CD14-positive monocyte (primary cell): ENCODE measurements at regions not wholly inside any gene's neighbourhood (a gene's known extent, or its start where the extent isn't known, plus 50 kb on each side); places are given as distances from the start of the nearest gene placed in this dataset.

Experiments used
- DNase-seq, 3 donors: peaks; one replicate each; pipeline ENCODE4 v3.0.0-alpha.2; 2011 to 2022
- H2AFZ ChIP-seq: 2 replicates; pipeline ENCODE4 v1.6.0; 2012; ENCODE audit warnings: mild to moderate bottlenecking, low read depth, low read length, inconsistent platforms; ENCODE audit not compliant: insufficient read depth, poor library complexity, severe bottlenecking
- H3K27ac ChIP-seq, 2 donors: 1 replicate in 1 of 2; 2 replicates in 1 of 2; pipeline ENCODE4 v1.5.1; 2012 to 2013; ENCODE audit warnings: low read length in 2 of 2, control low read depth in 1 of 2, inconsistent platforms in 1 of 2, low read depth in 1 of 2, mild to moderate bottlenecking in 1 of 2
- H3K27me3 ChIP-seq, 2 donors: one replicate each; pipeline versions ENCODE4 v1.6.0 to v1.6.1; 2011 to 2013; ENCODE audit warnings: low read length in 2 of 2; ENCODE audit not compliant: control insufficient read depth in 2 of 2, insufficient read depth in 2 of 2
- H3K36me3 ChIP-seq, 2 donors: replicated peaks in 1 of 2; 1 replicate in 1 of 2; 2 replicates in 1 of 2; pipeline versions ENCODE4 v1.5.1 to v1.6.1; 2012 to 2013; ENCODE audit warnings: low read length in 2 of 2, control low read depth in 1 of 2, inconsistent platforms in 1 of 2, mild to moderate bottlenecking in 1 of 2; ENCODE audit not compliant: insufficient read depth in 2 of 2, control insufficient read depth in 1 of 2
- H3K4me1 ChIP-seq, 2 donors: 1 replicate in 1 of 2; 2 replicates in 1 of 2; pipeline versions ENCODE4 v1.5.1 to v1.6.1; 2012 to 2013; ENCODE audit warnings: low read length in 2 of 2, control low read depth in 1 of 2, inconsistent platforms in 1 of 2, mild to moderate bottlenecking in 1 of 2, moderate library complexity in 1 of 2; ENCODE audit not compliant: insufficient read depth in 2 of 2, control insufficient read depth in 1 of 2
- H3K4me2 ChIP-seq: replicated peaks from 2 replicates; pipeline ENCODE3; 2012; ENCODE audit warnings: low read length, moderate library complexity, mild to moderate bottlenecking; ENCODE audit not compliant: poor library complexity, severe bottlenecking; ENCODE audit errors: extremely low read depth
- H3K4me3 ChIP-seq, 3 experiments: fragments of 200-600 bp in 1 of 3; sonication (generic) in 1 of 3; replicated peaks in 1 of 3; 1 replicate in 2 of 3; 2 replicates in 1 of 3; pipeline ENCODE4 v1.5.1; 2011 to 2013; ENCODE audit warnings: low read length in 3 of 3, mild to moderate bottlenecking in 3 of 3, control low read depth in 2 of 3, low read depth in 2 of 3, inconsistent platforms in 1 of 3, moderate library complexity in 1 of 3
- H3K79me2 ChIP-seq: 2 replicates; pipeline ENCODE4 v1.6.0; 2012; ENCODE audit warnings: mild to moderate bottlenecking, control low read depth, inconsistent platforms, low read length, moderate library complexity; ENCODE audit not compliant: insufficient read depth
- H3K9ac ChIP-seq: 2 replicates; pipeline ENCODE4 v1.6.0; 2017; ENCODE audit warnings: low read length, mild to moderate bottlenecking; ENCODE audit not compliant: insufficient read depth, poor library complexity, severe bottlenecking
- H3K9me3 ChIP-seq, 2 donors: replicated peaks in 1 of 2; 1 replicate in 1 of 2; 2 replicates in 1 of 2; pipeline versions ENCODE4 v1.5.1 to v1.6.1; 2012 to 2013; ENCODE audit warnings: low read length in 2 of 2, control low read depth in 1 of 2; ENCODE audit not compliant: control insufficient read depth in 1 of 2, insufficient read depth in 1 of 2
- H4K20me1 ChIP-seq: 2 replicates; pipeline ENCODE4 v1.6.0; 2012; ENCODE audit warnings: mild to moderate bottlenecking, low read length, control low read depth, moderate library complexity; ENCODE audit not compliant: insufficient read depth
- H3K27ac Mint-ChIP-seq, 7 donors: one replicate each; pipeline ENCODE4 v1.8.0; 2020; ENCODE audit warnings: mild to moderate bottlenecking in 7 of 7, mixed read lengths in 7 of 7, moderate library complexity in 6 of 7, inconsistent platforms in 2 of 7
- H3K27me3 Mint-ChIP-seq, 3 donors: one replicate each; pipeline ENCODE4 v1.8.0; 2021 to 2022; ENCODE audit warnings: low read depth in 3 of 3, mild to moderate bottlenecking in 3 of 3, mixed read lengths in 3 of 3, moderate library complexity in 3 of 3, inconsistent platforms in 1 of 3
- H3K36me3 Mint-ChIP-seq, 2 donors: one replicate each; pipeline ENCODE4 v1.8.0; 2020; ENCODE audit warnings: mixed read lengths in 2 of 2, inconsistent platforms in 1 of 2, mild to moderate bottlenecking in 1 of 2
- H3K4me1 Mint-ChIP-seq: one replicate; pipeline ENCODE4 v1.8.0; 2020; ENCODE audit warnings: mild to moderate bottlenecking, mixed read lengths
- H3K4me3 Mint-ChIP-seq, 2 donors: one replicate each; pipeline ENCODE4 v1.8.0; 2020; ENCODE audit warnings: mild to moderate bottlenecking in 2 of 2, mixed read lengths in 2 of 2, moderate library complexity in 1 of 2
- H3K9me3 Mint-ChIP-seq, 7 donors: one replicate each; pipeline ENCODE4 v1.8.0; 2020 to 2022; ENCODE audit warnings: mixed read lengths in 7 of 7, mild to moderate bottlenecking in 6 of 7, moderate library complexity in 6 of 7, inconsistent platforms in 2 of 7
- WGBS: methylation state at CpG from one replicate; pipeline ENCODE4 v1.1.5; 2013; ENCODE audit warnings: missing lambda C conversion rate; ENCODE audit not compliant: insufficient coverage; 5-methylcytosine and 5-hydroxymethylcytosine counted together
- intact Hi-C, 2 donors: fragments of 100-400 bp; cut with micrococcal nuclease; formaldehyde crosslinking; loops; one replicate each; pipeline versions ENCODE4 v1.15.0 to v1.15.1; 2023
- TF ChIP-seq, protein P1 (sequence below): fragments of 200-600 bp; IDR thresholded peaks from one replicate; pipeline ENCODE4 v1.8.0; 2022; ENCODE audit warnings: antibody characterized with exemption, mild to moderate bottlenecking

DNA sequence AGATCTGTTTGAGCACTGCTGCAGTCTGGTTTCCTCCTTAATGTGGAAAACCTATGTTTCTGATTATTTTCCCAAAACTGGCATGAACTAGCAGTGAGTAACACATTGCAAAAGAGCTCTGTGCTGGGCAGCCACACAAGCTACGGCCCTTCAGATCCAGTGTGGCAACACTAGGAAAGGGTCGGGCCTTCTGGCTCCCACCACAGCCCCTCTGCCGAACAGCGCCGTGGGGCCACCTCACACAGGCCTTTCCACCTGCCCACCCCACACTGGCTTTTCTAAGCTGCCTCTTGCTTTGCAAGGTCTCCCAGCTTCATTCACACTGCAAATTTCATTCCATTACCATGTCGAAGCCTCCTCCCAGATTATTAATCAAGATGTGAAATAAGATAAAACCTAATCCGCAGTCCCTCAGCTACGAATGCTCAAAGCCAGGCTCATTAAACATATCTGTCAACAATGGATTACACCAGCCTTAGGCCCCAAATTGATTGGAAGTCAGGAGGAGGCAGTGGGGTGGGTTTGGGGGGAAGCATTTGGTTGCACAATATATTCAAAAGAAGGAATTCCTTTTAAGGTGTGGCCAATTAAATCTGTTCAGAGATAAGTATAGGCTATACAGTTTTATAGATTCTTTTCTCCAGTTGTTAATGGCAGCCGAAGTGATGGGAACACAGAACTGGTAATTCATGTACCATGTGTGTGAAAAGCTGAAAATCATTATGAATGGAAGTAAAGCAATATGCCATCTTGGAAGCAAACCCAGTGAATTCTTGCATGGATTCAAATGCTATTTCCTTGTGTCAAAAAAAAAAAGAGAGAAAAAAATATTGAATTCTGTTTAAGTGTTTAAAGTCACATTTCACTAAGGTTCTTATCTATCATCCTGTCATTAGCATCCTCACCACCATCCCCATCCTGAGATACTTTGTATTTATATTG lies 223.7 kb downstream of the MTERF1 start:
- no peak overlapping the region for H2AFZ ChIP-seq
- H3K4me2 ChIP-seq = no peak overlapping the region
- peaks cover 0 to 6% (median 2%) of the 10 kb centered on the region in 3 donors for H3K27me3 Mint-ChIP-seq
- H3K9me3 ChIP-seq = no peaks in the 10 kb centered on the region
- WGBS = 79% methylated on average over 6 of the region's 9 CpGs
- H3K36me3 Mint-ChIP-seq = no peaks in the 10 kb centered on the region
- H3K9ac ChIP-seq = no peak overlapping the region
- H3K36me3 ChIP-seq = no peaks in the 10 kb centered on the region
- H3K4me3 Mint-ChIP-seq = no peak overlapping the region
- H3K9me3 Mint-ChIP-seq = peaks cover 0 to 8% (median 0%) of the 10 kb centered on the region in 7 donors
- no peaks in the 10 kb centered on the region for H3K79me2 ChIP-seq
- H3K27ac ChIP-seq = no peak overlapping the region
- DNase-seq = no peak
- H3K4me1 ChIP-seq = no peaks in the 10 kb centered on the region
- H3K27ac Mint-ChIP-seq = no peak overlapping the region
- H4K20me1 ChIP-seq = no peaks in the 10 kb centered on the region
- no peaks in the 10 kb centered on the region for H3K4me1 Mint-ChIP-seq
- TF ChIP-seq, protein P1, sequence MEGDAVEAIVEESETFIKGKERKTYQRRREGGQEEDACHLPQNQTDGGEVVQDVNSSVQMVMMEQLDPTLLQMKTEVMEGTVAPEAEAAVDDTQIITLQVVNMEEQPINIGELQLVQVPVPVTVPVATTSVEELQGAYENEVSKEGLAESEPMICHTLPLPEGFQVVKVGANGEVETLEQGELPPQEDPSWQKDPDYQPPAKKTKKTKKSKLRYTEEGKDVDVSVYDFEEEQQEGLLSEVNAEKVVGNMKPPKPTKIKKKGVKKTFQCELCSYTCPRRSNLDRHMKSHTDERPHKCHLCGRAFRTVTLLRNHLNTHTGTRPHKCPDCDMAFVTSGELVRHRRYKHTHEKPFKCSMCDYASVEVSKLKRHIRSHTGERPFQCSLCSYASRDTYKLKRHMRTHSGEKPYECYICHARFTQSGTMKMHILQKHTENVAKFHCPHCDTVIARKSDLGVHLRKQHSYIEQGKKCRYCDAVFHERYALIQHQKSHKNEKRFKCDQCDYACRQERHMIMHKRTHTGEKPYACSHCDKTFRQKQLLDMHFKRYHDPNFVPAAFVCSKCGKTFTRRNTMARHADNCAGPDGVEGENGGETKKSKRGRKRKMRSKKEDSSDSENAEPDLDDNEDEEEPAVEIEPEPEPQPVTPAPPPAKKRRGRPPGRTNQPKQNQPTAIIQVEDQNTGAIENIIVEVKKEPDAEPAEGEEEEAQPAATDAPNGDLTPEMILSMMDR = no peak
- H3K27me3 ChIP-seq = no peaks in the 10 kb centered on the region
- H3K4me3 ChIP-seq = no peak overlapping the region
- intact Hi-C loops = no loop called here

DNA sequence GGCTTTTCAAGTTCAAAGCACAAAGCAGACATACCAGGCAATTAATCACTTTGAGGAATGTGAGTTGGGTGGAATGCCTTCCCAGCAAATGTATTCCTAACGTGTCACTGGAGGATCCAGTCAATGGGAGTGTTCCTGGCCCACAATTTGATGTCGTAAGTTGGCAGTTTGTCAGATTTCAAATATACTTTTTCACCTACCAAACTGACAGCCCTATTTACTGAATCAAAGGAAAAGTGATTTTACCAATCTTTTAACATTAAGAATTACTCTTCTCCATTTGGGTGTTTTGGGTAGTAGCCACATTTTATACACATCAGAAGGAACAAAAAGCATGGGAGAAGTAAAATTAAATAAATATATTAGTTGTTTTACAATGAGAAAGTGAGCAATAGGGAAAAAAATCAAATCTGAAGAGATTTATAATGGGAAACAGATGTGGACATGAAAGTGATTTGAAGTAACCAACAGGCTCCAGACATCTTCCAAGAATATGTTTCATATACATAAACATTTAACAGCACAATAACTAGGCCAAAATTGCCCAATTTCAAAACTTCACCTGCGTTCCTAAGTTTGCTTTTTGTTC lies 222.9 kb downstream of the MTERF1 start:
- Histone ChIP-seq H3K9me3 (no peaks in the 10 kb centered on the region), H3K36me3 (no peaks in the 10 kb centered on the region), H3K4me2 (no peak overlapping the region), H3K9ac (no peak overlapping the region), H4K20me1 (no peaks in the 10 kb centered on the region), H3K27me3 (no peaks in the 10 kb centered on the region), H3K4me3 (no peak overlapping the region), H3K27ac (no peak overlapping the region), H3K79me2 (no peaks in the 10 kb centered on the region), H2AFZ (no peak overlapping the region), H3K4me1 (no peaks in the 10 kb centered on the region)
- Mint-ChIP-seq H3K4me1 (no peaks in the 10 kb centered on the region), H3K36me3 (no peaks in the 10 kb centered on the region), H3K27me3 (peaks cover 0 to 1% (median 0%) of the 10 kb centered on the region in 3 donors), H3K4me3 (no peak overlapping the region), H3K27ac (no peak overlapping the region), H3K9me3 (peaks cover 0 to 3% (median 0%) of the 10 kb centered on the region in 7 donors)
- no CpG with 5 or more reads among the region's 3 CpGs for WGBS
- TF ChIP-seq, protein P1 = no peak
- intact Hi-C loops = no loop called here
- no peak for DNase-seq
